ENCODE measurements at regions not wholly inside any gene's neighbourhood (a gene's known extent, or its start where the extent isn't known, plus 50 kb on each side); places are given as distances from the start of the nearest gene placed in this dataset.

- TF ChIP-seq CTCF (IDR thresholded peaks at IDR 0.05; ENCODE audit: insufficient read depth, low read depth, low read length) = no peak
- TF ChIP-seq EZH2 (IDR thresholded peaks at IDR 0.05; ENCODE audit: insufficient read depth, low read length) = no peak
Measured at GRCh38 chr14:89654998-89655397, 238.0 kb upstream of the FOXN3 start.
